ENCODE measurements at regions not wholly inside any gene's neighbourhood (a gene's known extent, or its start where the extent isn't known, plus 50 kb on each side); places are given as distances from the start of the nearest gene placed in this dataset.

- POLR2A ChIA-PET (ENCODE audit: partially characterized antibody), result no interaction called here
- FAIRE-seq (no peak), DNase-seq (ENCODE audit: low read depth in 1 of 2, low spot score in 2 of 2) (no peak)
- H4K5ac ChIP-seq (ENCODE audit: insufficient read length, low read depth, low read length), result no peak overlapping the region
- no peak overlapping the region for H3K9ac ChIP-seq (replicated peaks in 1 of 4; ENCODE audit: extremely low read depth in 1 of 4, low read depth in 3 of 4, low read length in 3 of 4)
- no peak overlapping the region for H2BK120ac ChIP-seq (replicated peaks; ENCODE audit: low read depth, low read length)
- no peak overlapping the region for H2BK20ac ChIP-seq (ENCODE audit: low read length)
- H3K4me1 ChIP-seq (replicated peaks in 1 of 4; ENCODE audit: control insufficient read depth in 3 of 4, insufficient read depth in 4 of 4, low read length in 3 of 4), result no peaks in the 10 kb centered on the region
- H3K9me3 ChIP-seq (ENCODE audit: insufficient read depth in 2 of 2, low read depth in 1 of 2, low read length in 1 of 2), result no peaks in the 10 kb centered on the region
- H3K56ac ChIP-seq (replicated peaks; ENCODE audit: insufficient read length, low read depth, low read length), result no peak overlapping the region
- no peaks in the 10 kb centered on the region for H3K27me3 ChIP-seq (replicated peaks in 1 of 4; ENCODE audit: control insufficient read depth in 3 of 4, extremely low read depth in 1 of 4, insufficient read depth in 3 of 4, low read length in 3 of 4)
- CTCF ChIA-PET (ENCODE audit: partially characterized antibody), result no interaction called here
- no peaks in the 10 kb centered on the region for H3K23me2 ChIP-seq (ENCODE audit: low read depth, low read length)
- H2BK15ac ChIP-seq (ENCODE audit: low read length), result no peak overlapping the region
- no peak overlapping the region for H3K27ac ChIP-seq (ENCODE audit: low read depth, low read length)
- H3K4ac ChIP-seq (replicated peaks; ENCODE audit: insufficient read length, low read depth, low read length), result no peak overlapping the region
- no peak overlapping the region for H3K18ac ChIP-seq (ENCODE audit: extremely low read depth, low read length)
- no peak overlapping the region for H3K4me3 ChIP-seq (ENCODE audit: extremely low read depth in 1 of 4, insufficient read depth in 2 of 4, low read depth in 3 of 4, low read length in 4 of 4)
- H2AFZ ChIP-seq (ENCODE audit: low read length), result no peak overlapping the region
- no peak overlapping the region for H4K8ac ChIP-seq (ENCODE audit: extremely low read depth, insufficient read depth, low read length)
- H3K14ac ChIP-seq (ENCODE audit: insufficient read length), result no peak overlapping the region
- no peak overlapping the region for H3K23ac ChIP-seq (ENCODE audit: insufficient read length)
- no peak overlapping the region for H2BK12ac ChIP-seq (ENCODE audit: low read depth, low read length)
- no peaks in the 10 kb centered on the region for H3K79me2 ChIP-seq (ENCODE audit: control insufficient read depth in 1 of 2, insufficient read depth in 2 of 2, low read length in 2 of 2)
- no peaks in the 10 kb centered on the region for H3K79me1 ChIP-seq (ENCODE audit: low read depth, low read length)
- no peaks in the 10 kb centered on the region for H4K20me1 ChIP-seq (replicated peaks in 1 of 2; ENCODE audit: control insufficient read depth in 1 of 2, insufficient read depth in 2 of 2, low read length in 2 of 2)
- H4K91ac ChIP-seq (replicated peaks; ENCODE audit: insufficient read length, low read length), result no peak overlapping the region
- 100% methylated on average over 1 of the region's 1 CpG; no CpG with 5 or more reads in 1 of the 2 experiments for WGBS, 2 experiments (ENCODE audit: extremely low coverage in 1 of 2, insufficient coverage in 1 of 2, insufficient read length in 1 of 2, insufficient replicate concordance in 2 of 2, low coverage in 1 of 2, low lambda C conversion rate in 2 of 2, missing lambda C conversion rate in 1 of 2)
- no peak overlapping the region for H2BK5ac ChIP-seq (ENCODE audit: low read depth, low read length)
- no peaks in the 10 kb centered on the region for H3K36me3 ChIP-seq (ENCODE audit: control insufficient read depth in 2 of 4, insufficient read depth in 4 of 4, low read length in 3 of 4)
- no peak overlapping the region for H3K4me2 ChIP-seq (ENCODE audit: insufficient read depth in 1 of 2, low read depth in 2 of 2, low read length in 2 of 2)
- peak; percentile 66; the same call in 1 of the 2 replicates for TF ChIP-seq MAFK (IDR thresholded peaks at IDR 0.05; ENCODE audit: low read depth, low read length)
- no peak for TF ChIP-seq E2F6 (IDR thresholded peaks at IDR 0.05)
- TF ChIP-seq RXRA (IDR thresholded peaks at IDR 0.05; ENCODE audit: insufficient read depth, low read depth, low read length), result no peak
- TF ChIP-seq FOSL1 (IDR thresholded peaks at IDR 0.05; ENCODE audit: insufficient read depth, low read depth, low read length), result no peak
- no peak for TF ChIP-seq CTBP2 (IDR thresholded peaks at IDR 0.05; ENCODE audit: borderline replicate concordance, insufficient read depth, insufficient read length, low read length)
- TF ChIP-seq CBX8 (IDR thresholded peaks at IDR 0.05; ENCODE audit: borderline replicate concordance, low read depth, low read length), result no peak
- no peak overlapping the region for H2AK5ac ChIP-seq (ENCODE audit: low read depth, low read length)
Measured at GRCh38 chr5:13211064-13211463, 733.4 kb downstream of the DNAH5 start.

All from H1 (cell line).